KMS-11 (cell line): ENCODE measurements at regions not wholly inside any gene's neighbourhood (a gene's known extent, or its start where the extent isn't known, plus 50 kb on each side); places are given as distances from the start of the nearest gene placed in this dataset.

Source experiments
- H2AFZ ChIP-seq: fragments of 200-600 bp; sonication (generic); 2 replicates; pipeline ENCODE4 v1.6.1; 2016; ENCODE audit warnings: antibody characterized with exemption, mixed run types, low read depth
- H3K27ac ChIP-seq: fragments of 200-600 bp; sonication (generic); 2 replicates; pipeline ENCODE4 v1.6.1; 2016; ENCODE audit warnings: mild to moderate bottlenecking, mixed run types
- H3K27me3 ChIP-seq: fragments of 200-600 bp; sonication (generic); 2 replicates; pipeline ENCODE4 v1.6.1; 2017; ENCODE audit warnings: mild to moderate bottlenecking, low read depth, mixed run types, moderate library complexity; ENCODE audit not compliant: insufficient read depth
- H3K36me3 ChIP-seq: fragments of 200-600 bp; sonication (generic); 2 replicates; pipeline ENCODE4 v1.6.1; 2017; ENCODE audit warnings: mild to moderate bottlenecking, mixed run types; ENCODE audit not compliant: insufficient read depth
- H3K4me1 ChIP-seq: fragments of 200-600 bp; sonication (generic); 2 replicates; pipeline ENCODE4 v1.6.1; 2016; ENCODE audit warnings: mild to moderate bottlenecking, low read depth, mixed run types; ENCODE audit not compliant: poor library complexity, severe bottlenecking
- H3K4me2 ChIP-seq: fragments of 200-600 bp; sonication (generic); 2 replicates; pipeline ENCODE4 v1.7.0; 2016; ENCODE audit warnings: mild to moderate bottlenecking, mixed run types
- H3K4me3 ChIP-seq: fragments of 200-600 bp; sonication (generic); IDR thresholded peaks from 2 replicates; pipeline ENCODE4 v1.6.1; 2017; ENCODE audit warnings: low read depth, low read length, mixed read lengths; ENCODE audit not compliant: insufficient read depth
- H3K79me2 ChIP-seq: fragments of 200-600 bp; sonication (generic); 2 replicates; pipeline ENCODE4 v1.6.1; 2016; ENCODE audit warnings: low read depth, mixed run types; ENCODE audit not compliant: insufficient read depth
- H3K9ac ChIP-seq: fragments of 200-600 bp; sonication (generic); 2 replicates; pipeline ENCODE4 v1.6.1; 2016; ENCODE audit warnings: mild to moderate bottlenecking, mixed run types
- H4K20me1 ChIP-seq: fragments of 200-600 bp; sonication (generic); 2 replicates; pipeline ENCODE4 v1.6.1; 2016; ENCODE audit warnings: mild to moderate bottlenecking, mixed run types; ENCODE audit not compliant: insufficient read depth
- CTCF ChIP-seq: fragments of 200-600 bp; sonication (generic); conservative IDR thresholded peaks from 2 replicates; pipeline ENCODE4 v1.6.1; 2017; ENCODE audit warnings: low read depth, mild to moderate bottlenecking, antibody characterized with exemption, low read length, moderate library complexity, mixed read lengths

- H3K79me2 ChIP-seq = no peaks in the 10 kb centered on the region
- H3K9ac ChIP-seq = no peak overlapping the region
- H2AFZ ChIP-seq = no peak overlapping the region
- H3K4me1 ChIP-seq = no peaks in the 10 kb centered on the region
- H3K36me3 ChIP-seq = no peaks in the 10 kb centered on the region
- H3K27ac ChIP-seq = no peak overlapping the region
- H3K4me2 ChIP-seq = no peak overlapping the region
- H3K4me3 ChIP-seq = no peak overlapping the region
- no peak for TF ChIP-seq CTCF
- H4K20me1 ChIP-seq = no peaks in the 10 kb centered on the region
- no peaks in the 10 kb centered on the region for H3K27me3 ChIP-seq
These were observed 757.8 kb downstream of the INHBA start for GRCh38 chr7:40944981-40945585.

- Histone ChIP-seq H3K36me3 (no peaks in the 10 kb centered on the region), H3K4me1 (no peaks in the 10 kb centered on the region), H2AFZ (no peak overlapping the region), H3K9ac (no peak overlapping the region), H4K20me1 (no peaks in the 10 kb centered on the region), H3K27ac (no peak overlapping the region), H3K4me2 (no peak overlapping the region), H3K27me3 (no peaks in the 10 kb centered on the region), H3K4me3 (no peak overlapping the region), H3K79me2 (no peaks in the 10 kb centered on the region)
- TF ChIP-seq CTCF = no peak
These were observed 765.0 kb downstream of the INHBA start for GRCh38 chr7:40937879-40938278.

GRCh38 chr7:40935435-40935834 lies 767.5 kb downstream of the INHBA start:
- H2AFZ ChIP-seq = no peak overlapping the region
- no peak overlapping the region for H3K27ac ChIP-seq
- no peak overlapping the region for H3K9ac ChIP-seq
- no peak for TF ChIP-seq CTCF
- no peaks in the 10 kb centered on the region for H3K79me2 ChIP-seq
- H3K27me3 ChIP-seq = no peaks in the 10 kb centered on the region
- H3K4me1 ChIP-seq = no peaks in the 10 kb centered on the region
- H3K4me2 ChIP-seq = no peak overlapping the region
- H3K36me3 ChIP-seq = no peaks in the 10 kb centered on the region
- H4K20me1 ChIP-seq = no peaks in the 10 kb centered on the region
- H3K4me3 ChIP-seq = no peak overlapping the region

- Histone ChIP-seq H2AFZ (no peak overlapping the region), H3K27me3 (no peaks in the 10 kb centered on the region), H4K20me1 (no peaks in the 10 kb centered on the region), H3K4me3 (no peak overlapping the region), H3K4me1 (no peaks in the 10 kb centered on the region), H3K4me2 (no peak overlapping the region), H3K9ac (no peak overlapping the region), H3K27ac (no peak overlapping the region), H3K79me2 (no peaks in the 10 kb centered on the region), H3K36me3 (no peaks in the 10 kb centered on the region)
- no peak for TF ChIP-seq CTCF
These were observed 779.3 kb downstream of the INHBA start for GRCh38 chr7:40923626-40924025.

GRCh38 chr7:40922316-40922670 lies 780.6 kb downstream of the INHBA start:
- H3K27me3 ChIP-seq = no peaks in the 10 kb centered on the region
- H3K36me3 ChIP-seq = no peaks in the 10 kb centered on the region
- no peaks in the 10 kb centered on the region for H3K4me1 ChIP-seq
- no peak overlapping the region for H2AFZ ChIP-seq
- no peak for TF ChIP-seq CTCF
- H4K20me1 ChIP-seq = no peaks in the 10 kb centered on the region
- no peak overlapping the region for H3K9ac ChIP-seq
- H3K27ac ChIP-seq = no peak overlapping the region
- no peak overlapping the region for H3K4me2 ChIP-seq
- H3K4me3 ChIP-seq = no peak overlapping the region
- no peaks in the 10 kb centered on the region for H3K79me2 ChIP-seq
